GM12878 (cell line): ENCODE measurements at regions not wholly inside any gene's neighbourhood (a gene's known extent, or its start where the extent isn't known, plus 50 kb on each side); places are given as distances from the start of the nearest gene placed in this dataset.

Experiments
- HDAC6 ChIP-seq: fragments of 200-600 bp; sonication (generic); IDR thresholded peaks from one replicate; pipeline ENCODE4 v1.8.0; 2017; ENCODE audit warnings: antibody characterized with exemption; ENCODE audit not compliant: unreplicated experiment
- MEF2B ChIP-seq: fragments of 450-650 bp; IDR thresholded peaks from 2 replicates; pipeline ENCODE4 v1.6.1; 2018; ENCODE audit warnings: mild to moderate bottlenecking, moderate library complexity; ENCODE audit not compliant: partially characterized antibody, poor library complexity, severe bottlenecking
- MYC ChIP-seq: IDR thresholded peaks from 2 replicates; pipeline ENCODE4 v1.6.1; 2011; ENCODE audit warnings: mild to moderate bottlenecking, low read length, moderate library complexity, inconsistent platforms; ENCODE audit not compliant: insufficient read depth, insufficient replicate concordance, insufficient read length, severe bottlenecking
- NR2C2 ChIP-seq: IDR thresholded peaks from 2 replicates; pipeline ENCODE4 v1.6.1; 2011; ENCODE audit warnings: borderline replicate concordance, low read depth; ENCODE audit not compliant: control insufficient read depth, insufficient read length
- RAD21 ChIP-seq: IDR thresholded peaks from 2 replicates; pipeline ENCODE4 v1.6.1; 2011; ENCODE audit warnings: mild to moderate bottlenecking, low read depth, low read length, moderate library complexity; ENCODE audit not compliant: insufficient read depth
- RBBP5 ChIP-seq: fragments of 200-600 bp; sonication (generic); conservative IDR thresholded peaks from 2 replicates; pipeline ENCODE4 v1.6.1; 2016
- SRF ChIP-seq, 2 experiments: IDR thresholded peaks; 2 replicates each; pipeline ENCODE4 v1.6.1; 2011; ENCODE audit warnings: low read depth in 2 of 2, low read length in 2 of 2, mild to moderate bottlenecking in 1 of 2, moderate library complexity in 1 of 2
- STAT3 ChIP-seq: IDR thresholded peaks from 2 replicates; pipeline ENCODE4 v1.6.1; 2011; ENCODE audit warnings: low read depth, low read length, improper control_type of control experiment
- YBX1 ChIP-seq: fragments of 450-650 bp; IDR thresholded peaks from 2 replicates; pipeline ENCODE4 v1.6.1; 2016; ENCODE audit warnings: antibody characterized with exemption
- ZNF217 ChIP-seq: fragments of 450-650 bp; IDR thresholded peaks from 2 replicates; pipeline ENCODE4 v1.6.1; 2017; ENCODE audit warnings: antibody characterized with exemption, mild to moderate bottlenecking
- ZNF274 ChIP-seq: IDR thresholded peaks from one replicate; pipeline ENCODE4 v1.8.0; 2011; ENCODE audit not compliant: insufficient read length, insufficient read depth
- TF ChIP-seq, protein P1 (sequence below): fragments of 150-350 bp; IDR thresholded peaks from 2 replicates; pipeline ENCODE4 v1.6.1; 2014; ENCODE audit warnings: mild to moderate bottlenecking, low read depth, low read length
- TF ChIP-seq, protein P2 (sequence below): fragments of 450-650 bp; formaldehyde crosslinking; IDR thresholded peaks from 2 replicates; pipeline ENCODE4 v1.4.0; 2020; ENCODE audit warnings: mild to moderate bottlenecking, moderate library complexity
- TF ChIP-seq, protein P3 (sequence below): IDR thresholded peaks from 2 replicates; pipeline ENCODE4 v1.6.1; 2011; ENCODE audit warnings: mild to moderate bottlenecking, low read depth, low read length, moderate library complexity; ENCODE audit not compliant: insufficient replicate concordance
- TF ChIP-seq, protein P4 (sequence below): fragments of 450-650 bp; IDR thresholded peaks from 2 replicates; pipeline ENCODE4 v1.6.1; 2016; ENCODE audit warnings: mild to moderate bottlenecking
- TF ChIP-seq, protein P5 (sequence below): fragments of 450-650 bp; IDR thresholded peaks from 2 replicates; pipeline ENCODE4 v1.6.1; 2017; ENCODE audit warnings: mild to moderate bottlenecking, low read depth, inconsistent platforms; ENCODE audit not compliant: poor library complexity, severe bottlenecking

DNA sequence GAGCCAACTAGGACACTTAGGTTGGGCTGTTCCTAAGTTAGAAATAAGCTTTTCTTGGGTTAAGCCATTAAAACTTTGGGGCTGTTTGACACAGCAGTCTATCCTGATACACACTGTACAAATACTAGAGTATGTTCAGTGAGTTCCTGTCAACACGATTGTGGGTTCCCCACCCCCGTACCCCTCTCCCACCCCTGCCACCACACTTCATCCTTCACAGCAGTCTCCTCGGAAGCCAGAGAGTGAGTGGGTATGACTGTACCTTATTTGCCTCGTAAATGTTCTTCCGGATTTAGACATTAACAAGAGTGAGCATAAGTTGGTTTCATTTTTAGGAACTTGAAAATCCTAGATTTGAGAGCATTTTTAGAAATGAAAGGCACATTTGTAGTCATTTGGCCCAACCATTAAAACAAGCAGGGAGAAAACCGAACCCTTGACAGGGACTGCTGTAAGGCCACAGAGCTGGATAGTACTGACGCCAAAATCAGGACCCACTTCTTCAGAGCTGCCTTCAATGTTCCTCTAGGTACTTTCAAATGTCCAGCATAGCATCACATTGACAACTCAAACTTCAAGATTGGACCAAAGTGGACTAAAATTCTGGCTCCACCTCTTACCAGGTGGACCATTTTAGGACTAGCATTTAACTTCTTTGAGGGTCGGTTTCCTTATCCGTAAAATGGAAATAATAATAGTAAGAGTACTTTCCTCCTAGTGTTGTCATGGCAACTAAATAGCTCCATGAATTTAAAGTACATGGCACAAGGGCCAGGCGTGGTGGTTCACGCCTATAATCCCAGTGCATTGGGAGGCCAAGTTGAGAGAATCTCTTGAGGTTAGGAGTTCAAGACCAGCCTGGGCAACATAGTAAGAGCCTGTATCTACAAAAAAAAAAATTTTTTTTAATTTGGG lies 166.3 kb upstream of the SERTAD2 start (continued):
- TF ChIP-seq ZNF217 (no peak), RAD21 (peak; percentile 10; the same call in 1 of the 2 replicates), NR2C2 (no peak), STAT3 (no peak), MYC (no peak), SRF (IDR thresholded peaks at IDR 0.05; ENCODE audit: low read depth in 2 of 2, low read length in 2 of 2) (peak; percentile 4 to 75; a peak in 2 of 4 replicates), MEF2B (no peak), HDAC6 (no peak), ZNF274 (no peak), YBX1 (no peak), RBBP5 (no peak)
- TF ChIP-seq, protein P1, sequence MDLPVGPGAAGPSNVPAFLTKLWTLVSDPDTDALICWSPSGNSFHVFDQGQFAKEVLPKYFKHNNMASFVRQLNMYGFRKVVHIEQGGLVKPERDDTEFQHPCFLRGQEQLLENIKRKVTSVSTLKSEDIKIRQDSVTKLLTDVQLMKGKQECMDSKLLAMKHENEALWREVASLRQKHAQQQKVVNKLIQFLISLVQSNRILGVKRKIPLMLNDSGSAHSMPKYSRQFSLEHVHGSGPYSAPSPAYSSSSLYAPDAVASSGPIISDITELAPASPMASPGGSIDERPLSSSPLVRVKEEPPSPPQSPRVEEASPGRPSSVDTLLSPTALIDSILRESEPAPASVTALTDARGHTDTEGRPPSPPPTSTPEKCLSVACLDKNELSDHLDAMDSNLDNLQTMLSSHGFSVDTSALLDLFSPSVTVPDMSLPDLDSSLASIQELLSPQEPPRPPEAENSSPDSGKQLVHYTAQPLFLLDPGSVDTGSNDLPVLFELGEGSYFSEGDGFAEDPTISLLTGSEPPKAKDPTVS = no peak
- TF ChIP-seq, protein P2, sequence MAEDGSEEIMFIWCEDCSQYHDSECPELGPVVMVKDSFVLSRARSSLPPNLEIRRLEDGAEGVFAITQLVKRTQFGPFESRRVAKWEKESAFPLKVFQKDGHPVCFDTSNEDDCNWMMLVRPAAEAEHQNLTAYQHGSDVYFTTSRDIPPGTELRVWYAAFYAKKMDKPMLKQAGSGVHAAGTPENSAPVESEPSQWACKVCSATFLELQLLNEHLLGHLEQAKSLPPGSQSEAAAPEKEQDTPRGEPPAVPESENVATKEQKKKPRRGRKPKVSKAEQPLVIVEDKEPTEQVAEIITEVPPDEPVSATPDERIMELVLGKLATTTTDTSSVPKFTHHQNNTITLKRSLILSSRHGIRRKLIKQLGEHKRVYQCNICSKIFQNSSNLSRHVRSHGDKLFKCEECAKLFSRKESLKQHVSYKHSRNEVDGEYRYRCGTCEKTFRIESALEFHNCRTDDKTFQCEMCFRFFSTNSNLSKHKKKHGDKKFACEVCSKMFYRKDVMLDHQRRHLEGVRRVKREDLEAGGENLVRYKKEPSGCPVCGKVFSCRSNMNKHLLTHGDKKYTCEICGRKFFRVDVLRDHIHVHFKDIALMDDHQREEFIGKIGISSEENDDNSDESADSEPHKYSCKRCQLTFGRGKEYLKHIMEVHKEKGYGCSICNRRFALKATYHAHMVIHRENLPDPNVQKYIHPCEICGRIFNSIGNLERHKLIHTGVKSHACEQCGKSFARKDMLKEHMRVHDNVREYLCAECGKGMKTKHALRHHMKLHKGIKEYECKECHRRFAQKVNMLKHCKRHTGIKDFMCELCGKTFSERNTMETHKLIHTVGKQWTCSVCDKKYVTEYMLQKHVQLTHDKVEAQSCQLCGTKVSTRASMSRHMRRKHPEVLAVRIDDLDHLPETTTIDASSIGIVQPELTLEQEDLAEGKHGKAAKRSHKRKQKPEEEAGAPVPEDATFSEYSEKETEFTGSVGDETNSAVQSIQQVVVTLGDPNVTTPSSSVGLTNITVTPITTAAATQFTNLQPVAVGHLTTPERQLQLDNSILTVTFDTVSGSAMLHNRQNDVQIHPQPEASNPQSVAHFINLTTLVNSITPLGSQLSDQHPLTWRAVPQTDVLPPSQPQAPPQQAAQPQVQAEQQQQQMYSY = no peak
- TF ChIP-seq, protein P3, sequence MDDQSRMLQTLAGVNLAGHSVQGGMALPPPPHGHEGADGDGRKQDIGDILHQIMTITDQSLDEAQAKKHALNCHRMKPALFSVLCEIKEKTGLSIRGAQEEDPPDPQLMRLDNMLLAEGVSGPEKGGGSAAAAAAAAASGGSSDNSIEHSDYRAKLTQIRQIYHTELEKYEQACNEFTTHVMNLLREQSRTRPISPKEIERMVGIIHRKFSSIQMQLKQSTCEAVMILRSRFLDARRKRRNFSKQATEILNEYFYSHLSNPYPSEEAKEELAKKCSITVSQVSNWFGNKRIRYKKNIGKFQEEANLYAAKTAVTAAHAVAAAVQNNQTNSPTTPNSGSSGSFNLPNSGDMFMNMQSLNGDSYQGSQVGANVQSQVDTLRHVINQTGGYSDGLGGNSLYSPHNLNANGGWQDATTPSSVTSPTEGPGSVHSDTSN = no peak
- TF ChIP-seq, protein P4, sequence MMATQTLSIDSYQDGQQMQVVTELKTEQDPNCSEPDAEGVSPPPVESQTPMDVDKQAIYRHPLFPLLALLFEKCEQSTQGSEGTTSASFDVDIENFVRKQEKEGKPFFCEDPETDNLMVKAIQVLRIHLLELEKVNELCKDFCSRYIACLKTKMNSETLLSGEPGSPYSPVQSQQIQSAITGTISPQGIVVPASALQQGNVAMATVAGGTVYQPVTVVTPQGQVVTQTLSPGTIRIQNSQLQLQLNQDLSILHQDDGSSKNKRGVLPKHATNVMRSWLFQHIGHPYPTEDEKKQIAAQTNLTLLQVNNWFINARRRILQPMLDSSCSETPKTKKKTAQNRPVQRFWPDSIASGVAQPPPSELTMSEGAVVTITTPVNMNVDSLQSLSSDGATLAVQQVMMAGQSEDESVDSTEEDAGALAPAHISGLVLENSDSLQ = no peak
- TF ChIP-seq, protein P5, sequence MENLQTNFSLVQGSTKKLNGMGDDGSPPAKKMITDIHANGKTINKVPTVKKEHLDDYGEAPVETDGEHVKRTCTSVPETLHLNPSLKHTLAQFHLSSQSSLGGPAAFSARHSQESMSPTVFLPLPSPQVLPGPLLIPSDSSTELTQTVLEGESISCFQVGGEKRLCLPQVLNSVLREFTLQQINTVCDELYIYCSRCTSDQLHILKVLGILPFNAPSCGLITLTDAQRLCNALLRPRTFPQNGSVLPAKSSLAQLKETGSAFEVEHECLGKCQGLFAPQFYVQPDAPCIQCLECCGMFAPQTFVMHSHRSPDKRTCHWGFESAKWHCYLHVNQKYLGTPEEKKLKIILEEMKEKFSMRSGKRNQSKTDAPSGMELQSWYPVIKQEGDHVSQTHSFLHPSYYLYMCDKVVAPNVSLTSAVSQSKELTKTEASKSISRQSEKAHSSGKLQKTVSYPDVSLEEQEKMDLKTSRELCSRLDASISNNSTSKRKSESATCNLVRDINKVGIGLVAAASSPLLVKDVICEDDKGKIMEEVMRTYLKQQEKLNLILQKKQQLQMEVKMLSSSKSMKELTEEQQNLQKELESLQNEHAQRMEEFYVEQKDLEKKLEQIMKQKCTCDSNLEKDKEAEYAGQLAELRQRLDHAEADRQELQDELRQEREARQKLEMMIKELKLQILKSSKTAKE = no peak
